ENCODE measurements at regions not wholly inside any gene's neighbourhood (a gene's known extent, or its start where the extent isn't known, plus 50 kb on each side); places are given as distances from the start of the nearest gene placed in this dataset.

- no peak for DNase-seq
Observed at GRCh38 chr22:47285981-47286380, 523.5 kb downstream of the TBC1D22A start.

- DNase-seq: no peak
Observed at GRCh38 chr22:47284822-47285221, 522.4 kb downstream of the TBC1D22A start.

- DNase-seq: no peak
Observed at GRCh38 chr22:47284360-47284759, 521.9 kb downstream of the TBC1D22A start.

GRCh38 chr22:47283616-47284270 is 521.3 kb downstream of the TBC1D22A start:
- no peak for DNase-seq

- DNase-seq: no peak
Observed at GRCh38 chr22:47282851-47283250, 520.4 kb downstream of the TBC1D22A start.

GRCh38 chr22:47282366-47282765 is 519.9 kb downstream of the TBC1D22A start:
- DNase-seq: no peak

- DNase-seq: no peak
Observed at GRCh38 chr22:47281126-47282106, 519.0 kb downstream of the TBC1D22A start.

GRCh38 chr22:47280301-47280700 is 517.9 kb downstream of the TBC1D22A start:
- no peak for DNase-seq

- no peak for DNase-seq
Observed at GRCh38 chr22:47279746-47280145, 517.3 kb downstream of the TBC1D22A start.

GRCh38 chr22:47279337-47279736 is 516.9 kb downstream of the TBC1D22A start:
- DNase-seq: no peak

- DNase-seq: no peak
Observed at GRCh38 chr22:47278655-47279054, 516.2 kb downstream of the TBC1D22A start.

GRCh38 chr22:47277531-47277930 is 515.1 kb downstream of the TBC1D22A start:
- no peak for DNase-seq

- no peak for DNase-seq
Observed at GRCh38 chr22:47276991-47277390, 514.5 kb downstream of the TBC1D22A start.

- no peak for DNase-seq
Observed at GRCh38 chr22:47276450-47276820, 514.0 kb downstream of the TBC1D22A start.

- DNase-seq: no peak
Observed at GRCh38 chr22:47275605-47276449, 513.4 kb downstream of the TBC1D22A start.

- no peak for DNase-seq
Observed at GRCh38 chr22:47274196-47274595, 511.7 kb downstream of the TBC1D22A start.

- no peak for DNase-seq
Observed at GRCh38 chr22:47270463-47271135, 508.1 kb downstream of the TBC1D22A start.

- DNase-seq: no peak
Observed at GRCh38 chr22:47269516-47270088, 507.2 kb downstream of the TBC1D22A start.

GRCh38 chr22:47267513-47268282 is 505.2 kb downstream of the TBC1D22A start:
- no peak for DNase-seq

GRCh38 chr22:47266329-47266728 is 503.9 kb downstream of the TBC1D22A start:
- DNase-seq: no peak

GRCh38 chr22:47260551-47260950 is 498.1 kb downstream of the TBC1D22A start:
- DNase-seq: no peak

Measured in hematopoietic multipotent progenitor cell treated with erythropoietin and hydrocortisone succinate and interleukin-3 and kit ligand, for 4 days (in vitro differentiated cells).